GM12875 (cell line): ENCODE measurements at regions not wholly inside any gene's neighbourhood (a gene's known extent, or its start where the extent isn't known, plus 50 kb on each side); places are given as distances from the start of the nearest gene placed in this dataset.
A peak's percentile ranks its signal among the peaks of the same experiment; 100 is the strongest.
"Not testable (repeated sequence)": the region's sequence is repeated elsewhere in the genome, so short reads cannot be mapped to it uniquely, and the experiment has no call there.

Experiments
- H3K4me3 ChIP-seq: one replicate; pipeline ENCODE4 v1.5.1; 2011; ENCODE audit warnings: low read depth, low read length, control low read depth
- TF ChIP-seq, protein P1 (sequence below): IDR thresholded peaks from 2 replicates; pipeline ENCODE4 v1.5.1; 2011; ENCODE audit warnings: low read depth, mild to moderate bottlenecking, control low read depth, inconsistent platforms, low read length, moderate library complexity, borderline replicate concordance; ENCODE audit not compliant: insufficient read depth

- TF ChIP-seq, protein P1, sequence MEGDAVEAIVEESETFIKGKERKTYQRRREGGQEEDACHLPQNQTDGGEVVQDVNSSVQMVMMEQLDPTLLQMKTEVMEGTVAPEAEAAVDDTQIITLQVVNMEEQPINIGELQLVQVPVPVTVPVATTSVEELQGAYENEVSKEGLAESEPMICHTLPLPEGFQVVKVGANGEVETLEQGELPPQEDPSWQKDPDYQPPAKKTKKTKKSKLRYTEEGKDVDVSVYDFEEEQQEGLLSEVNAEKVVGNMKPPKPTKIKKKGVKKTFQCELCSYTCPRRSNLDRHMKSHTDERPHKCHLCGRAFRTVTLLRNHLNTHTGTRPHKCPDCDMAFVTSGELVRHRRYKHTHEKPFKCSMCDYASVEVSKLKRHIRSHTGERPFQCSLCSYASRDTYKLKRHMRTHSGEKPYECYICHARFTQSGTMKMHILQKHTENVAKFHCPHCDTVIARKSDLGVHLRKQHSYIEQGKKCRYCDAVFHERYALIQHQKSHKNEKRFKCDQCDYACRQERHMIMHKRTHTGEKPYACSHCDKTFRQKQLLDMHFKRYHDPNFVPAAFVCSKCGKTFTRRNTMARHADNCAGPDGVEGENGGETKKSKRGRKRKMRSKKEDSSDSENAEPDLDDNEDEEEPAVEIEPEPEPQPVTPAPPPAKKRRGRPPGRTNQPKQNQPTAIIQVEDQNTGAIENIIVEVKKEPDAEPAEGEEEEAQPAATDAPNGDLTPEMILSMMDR: no peak
- no peak overlapping the region for H3K4me3 ChIP-seq
These were observed 178.9 kb upstream of the TMEM106B start for GRCh38 chr7:12032146-12032545.

GRCh38 chr7:12043457-12043856 is 167.6 kb upstream of the TMEM106B start:
- H3K4me3 ChIP-seq: not testable (repeated sequence)

- TF ChIP-seq, protein P1: no peak
- no peak overlapping the region for H3K4me3 ChIP-seq
These were observed 158.9 kb upstream of the TMEM106B start for GRCh38 chr7:12052211-12052610.

DNA sequence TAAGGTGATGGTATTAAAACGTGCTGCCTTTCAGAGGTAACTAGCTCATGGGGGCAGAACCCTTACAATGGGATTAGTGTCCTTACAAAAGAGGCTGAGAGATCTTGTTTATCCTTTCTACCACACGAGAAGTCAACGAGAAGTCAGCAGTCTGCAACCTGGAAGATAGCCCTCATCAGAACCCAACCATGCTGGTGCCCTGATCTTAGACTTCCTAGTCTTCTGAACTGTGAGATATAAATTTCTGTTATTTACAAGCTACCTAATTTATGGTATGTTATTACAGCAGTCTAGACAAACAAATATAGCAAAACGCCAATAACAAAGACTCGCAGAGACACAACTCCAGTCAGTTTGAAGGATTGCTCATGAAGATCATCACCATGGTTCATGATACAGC is 157.5 kb upstream of the TMEM106B start:
- no peak overlapping the region for H3K4me3 ChIP-seq
- TF ChIP-seq, protein P1: no peak

DNA sequence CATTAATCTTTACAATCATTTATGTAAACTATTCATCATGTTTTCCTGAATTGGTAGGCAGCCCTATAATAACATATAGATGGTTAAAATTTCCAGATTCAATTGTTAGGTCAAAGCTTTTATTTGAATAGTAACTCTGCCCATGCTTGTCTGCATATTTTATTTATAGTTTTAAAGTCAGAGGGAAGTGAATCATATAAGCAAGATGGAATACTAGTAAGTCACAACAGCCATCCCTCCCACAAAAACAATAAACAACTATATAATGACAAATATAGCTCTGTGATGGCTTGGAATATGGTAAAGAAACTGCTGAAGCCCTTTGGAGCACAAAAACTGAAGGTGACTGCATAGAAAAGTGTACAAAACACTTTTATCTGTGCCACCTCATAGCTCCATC is 156.3 kb upstream of the TMEM106B start:
- TF ChIP-seq, protein P1: no peak
- no peak overlapping the region for H3K4me3 ChIP-seq

DNA sequence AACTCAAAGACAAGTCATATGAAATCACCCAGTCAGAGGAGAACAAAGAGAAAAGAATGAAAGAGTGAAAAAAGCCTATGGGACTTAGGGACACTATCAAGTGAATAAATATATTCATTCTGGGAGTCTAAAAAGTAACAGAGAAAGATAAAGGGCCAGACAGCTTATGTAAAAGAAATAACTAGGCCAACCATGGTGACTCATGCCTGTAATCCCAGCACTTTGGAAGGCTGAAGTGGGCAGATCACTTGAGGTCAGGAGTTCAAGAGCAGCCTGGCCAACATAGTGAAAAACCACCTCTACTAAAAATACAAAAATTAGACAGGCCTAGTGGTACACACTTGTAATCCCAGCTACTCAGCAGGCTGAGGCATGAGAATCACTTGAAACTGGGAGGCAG is 154.7 kb upstream of the TMEM106B start:
- TF ChIP-seq, protein P1: no peak
- H3K4me3 ChIP-seq: no peak overlapping the region

- H3K4me3 ChIP-seq: no peak overlapping the region
- TF ChIP-seq, protein P1: no peak
These were observed 154.1 kb upstream of the TMEM106B start for GRCh38 chr7:12056977-12057376.

DNA sequence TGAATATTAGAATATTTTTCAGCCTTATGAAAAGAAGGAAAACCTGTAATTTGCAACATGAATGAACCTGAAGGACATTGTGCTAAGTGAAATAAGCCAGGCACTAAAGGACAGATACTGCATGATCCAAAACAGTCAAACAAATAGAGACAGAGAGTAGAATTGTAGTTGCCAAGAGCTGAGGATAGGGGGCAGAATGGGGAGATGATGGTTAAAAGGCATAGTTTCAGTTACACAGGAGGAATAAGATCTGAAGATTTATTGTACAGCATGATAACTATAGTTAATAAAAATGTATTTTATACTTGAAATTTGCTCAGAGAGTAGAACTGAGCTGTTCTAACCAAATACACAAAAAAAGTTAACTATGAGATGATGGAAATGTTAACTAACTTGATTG is 149.0 kb upstream of the TMEM106B start:
- H3K4me3 ChIP-seq: no peak overlapping the region
- TF ChIP-seq, protein P1: peak; percentile 33; the same call in 1 of the 2 replicates
